K562 (cell line): ENCODE measurements at regions not wholly inside any gene's neighbourhood (a gene's known extent, or its start where the extent isn't known, plus 50 kb on each side); places are given as distances from the start of the nearest gene placed in this dataset.

Experiments
- ATAC-seq: fragments of 200-7000 bp; cut with Tn5 transposase; 3 replicates; pipeline ENCODE4 v1.9.1; 2020; ENCODE audit warnings: moderate library complexity
- BruUV-seq: library from RNA; stranded (reverse); fragments of 400-500 nt; replicated peaks from 2 replicates; lab custom pipeline; 2021; lab: Mats Ljungman, UMichigan
- CTCF ChIA-PET: fragments of 300-600 bp; formaldehyde crosslinking; extraction: SDS; loops from one replicate; lab custom pipeline; 2021; ENCODE audit warnings: low intra/inter-chr PET ratio; lab: Yijun Ruan, JAX
- POLR2A ChIA-PET: fragments of 300-600, 350-650 bp; sonication (Branson Sonifier 250); formaldehyde crosslinking; extraction: SDS; loops from one replicate; lab custom pipeline; 2021; ENCODE audit warnings: antibody characterized with exemption, inconsistent platforms; lab: Yijun Ruan, JAX
- DNase-seq, 4 experiments: peaks; one replicate each; pipeline versions ENCODE4 v3.0.0 to v3.0.0-alpha.2; 2011 to 2018; ENCODE audit warnings: low spot score in 3 of 4, mixed read lengths in 3 of 4; ENCODE audit errors: extremely low read depth in 1 of 4
- FAIRE-seq: peaks from 2 replicates; lab custom pipeline; 2011; peaks lifted over from hg19 to GRCh38; lab: Jason Lieb, UNC
- H2AFZ ChIP-seq: 2 replicates; pipeline ENCODE4 v1.6.0; 2011; ENCODE audit warnings: low read depth, low read length, control low read depth, inconsistent platforms
- H3K27ac ChIP-seq: fragments of 200-600 bp; 3 replicates; pipeline ENCODE4 v1.8.0; 2011; ENCODE audit warnings: low read depth, mild to moderate bottlenecking, control low read depth, inconsistent platforms, low read length, moderate library complexity, mixed read lengths; ENCODE audit errors: extremely low read depth
- H3K27me3 ChIP-seq, 2 experiments: fragments of 300-600 bp in 1 of 2; 2 replicates in 1 of 2; 3 replicates in 1 of 2; pipeline versions ENCODE4 v1.6.0 to v1.8.0; 2011; ENCODE audit warnings: inconsistent platforms in 2 of 2, low read length in 2 of 2, mild to moderate bottlenecking in 1 of 2, mixed read lengths in 1 of 2, moderate library complexity in 1 of 2; ENCODE audit not compliant: control insufficient read depth in 2 of 2, insufficient read depth in 2 of 2
- H3K36me3 ChIP-seq: fragments of 300-600 bp; 3 replicates; pipeline ENCODE4 v1.8.0; 2011; ENCODE audit warnings: mild to moderate bottlenecking, low read length, inconsistent platforms; ENCODE audit not compliant: control insufficient read depth, insufficient read depth
- H3K4me1 ChIP-seq, 2 experiments: fragments of 200-600 bp in 1 of 2; replicated peaks in 1 of 2; 2 replicates in 1 of 2; 3 replicates in 1 of 2; pipeline versions ENCODE4 v1.5.1 to v1.8.0; 2011; ENCODE audit warnings: inconsistent platforms in 2 of 2, low read length in 2 of 2, mild to moderate bottlenecking in 1 of 2, mixed read lengths in 1 of 2, moderate library complexity in 1 of 2; ENCODE audit not compliant: control insufficient read depth in 2 of 2, insufficient read depth in 2 of 2
- H3K4me2 ChIP-seq: 2 replicates; pipeline ENCODE4 v1.6.1; 2011; ENCODE audit warnings: low read length, control low read depth, inconsistent platforms, mixed read lengths; ENCODE audit not compliant: insufficient read depth
- H3K4me3 ChIP-seq: fragments of 200-600 bp; sonication (generic), shearing (Covaris generic); 2 replicates; pipeline ENCODE4 v1.5.1; 2016; ENCODE audit warnings: control low read depth, inconsistent platforms
- H3K79me2 ChIP-seq: fragments of 200-600 bp; 3 replicates; pipeline ENCODE4 v1.8.0; 2011; ENCODE audit warnings: low read length, inconsistent platforms; ENCODE audit not compliant: control insufficient read depth, insufficient read depth
- H3K9ac ChIP-seq, 2 experiments: 2 replicates each; pipeline versions ENCODE4 v1.6.0 to v1.6.1; 2011; ENCODE audit warnings: low read depth in 2 of 2, low read length in 2 of 2, control low read depth in 1 of 2, inconsistent platforms in 1 of 2, mild to moderate bottlenecking in 1 of 2, mixed read lengths in 1 of 2; ENCODE audit not compliant: insufficient read depth in 1 of 2
- H3K9me1 ChIP-seq: one replicate; pipeline ENCODE4 v1.6.0; 2011; ENCODE audit warnings: inconsistent platforms, mild to moderate bottlenecking, low read length, moderate library complexity; ENCODE audit not compliant: control insufficient read depth, insufficient read depth
- H3K9me3 ChIP-seq: replicated peaks from 2 replicates; pipeline ENCODE4 v1.5.1; 2011; ENCODE audit warnings: low read depth, low read length, inconsistent platforms; ENCODE audit not compliant: control insufficient read depth, insufficient read depth
- H4K20me1 ChIP-seq: replicated peaks from 2 replicates; pipeline ENCODE4 v1.6.1; 2011; ENCODE audit warnings: low read length, inconsistent platforms, mixed read lengths; ENCODE audit not compliant: control insufficient read depth, insufficient read depth
- CBFA2T3 ChIP-seq: fragments of 450-650 bp; IDR thresholded peaks from 2 replicates; pipeline ENCODE4 v1.6.1; 2017
- DMBX1 ChIP-seq: fragments of 250-450 bp; sonication (Bioruptor Pico); IDR thresholded peaks from 2 replicates; pipeline ENCODE4 v1.8.0; 2022; ENCODE audit warnings: inconsistent platforms, mild to moderate bottlenecking, moderate library complexity, borderline replicate concordance
- E2F3 ChIP-seq: fragments of 250-450 bp; sonication (Bioruptor Pico); IDR thresholded peaks from 2 replicates; pipeline ENCODE4 v1.4.0; 2020; ENCODE audit warnings: mild to moderate bottlenecking
- ETS1 ChIP-seq: conservative IDR thresholded peaks from 2 replicates; pipeline ENCODE4 v1.6.1; 2011; ENCODE audit warnings: low read depth, mild to moderate bottlenecking, low read length; ENCODE audit not compliant: control insufficient read depth
- FOXA3 ChIP-seq, 2 experiments: fragments of 450-650 bp in 1 of 2; sonication (generic) in 1 of 2; formaldehyde crosslinking; IDR thresholded peaks in 1 of 2; conservative IDR thresholded peaks in 1 of 2; 2 replicates each; pipeline versions ENCODE4 v1.4.0 to v1.8.0; 2020 to 2022; ENCODE audit warnings: mild to moderate bottlenecking in 2 of 2, missing genetic modification reagents in 1 of 2
- FOXP1 ChIP-seq: sonication (generic); formaldehyde crosslinking; IDR thresholded peaks from 2 replicates; pipeline ENCODE4 v1.8.0; 2022; ENCODE audit warnings: mild to moderate bottlenecking, missing genetic modification reagents
- GABPA ChIP-seq: fragments of 200-800 bp; sonication (Bioruptor generic); conservative IDR thresholded peaks from 2 replicates; pipeline ENCODE4 v1.6.1; 2016; ENCODE audit warnings: low read depth, missing genetic modification characterization, missing compliant biosample characterization
- GATAD2B ChIP-seq: fragments of 450-650 bp; IDR thresholded peaks from 2 replicates; pipeline ENCODE4 v1.6.1; 2017; ENCODE audit warnings: mild to moderate bottlenecking, borderline replicate concordance
- GTF2F1 ChIP-seq: IDR thresholded peaks from 2 replicates; pipeline ENCODE4 v1.6.1; 2011; ENCODE audit warnings: low read depth, low read length, improper control_type of control experiment
- NEUROD1 ChIP-seq: fragments of 150-350 bp; IDR thresholded peaks from 2 replicates; pipeline ENCODE4 v1.6.1; 2014; ENCODE audit warnings: borderline replicate concordance, low read length, low read depth; ENCODE audit not compliant: partially characterized antibody
- RBM25 ChIP-seq: fragments of 200-400 bp; formaldehyde crosslinking; IDR thresholded peaks from 2 replicates; pipeline ENCODE4 v1.6.1; 2018; ENCODE audit warnings: low read length, low read depth, moderate library complexity; ENCODE audit not compliant: severe bottlenecking
- SAP30 ChIP-seq: fragments of 200-600 bp; sonication (generic); IDR thresholded peaks from 2 replicates; pipeline ENCODE4 v1.6.1; 2012; ENCODE audit warnings: borderline replicate concordance, low read depth, mild to moderate bottlenecking, moderate library complexity, low read length, control low read depth, inconsistent platforms; ENCODE audit not compliant: insufficient read depth, poor library complexity, severe bottlenecking
- SMAD1 ChIP-seq: fragments of 150-350 bp; IDR thresholded peaks from 2 replicates; pipeline ENCODE4 v1.6.1; 2014; ENCODE audit warnings: low read length, low read depth; ENCODE audit not compliant: partially characterized antibody
- SP2 ChIP-seq: IDR thresholded peaks from 2 replicates; pipeline ENCODE4 v1.6.1; 2011; ENCODE audit warnings: mild to moderate bottlenecking, low read depth, low read length, moderate library complexity; ENCODE audit not compliant: poor library complexity, severe bottlenecking; ENCODE audit errors: extremely low read depth
- TAF9B ChIP-seq: fragments of 450-650 bp; IDR thresholded peaks from 2 replicates; pipeline ENCODE4 v1.6.1; 2018; ENCODE audit warnings: mild to moderate bottlenecking; ENCODE audit not compliant: partially characterized antibody
- ZNF76 ChIP-seq: fragments of 250-450 bp; sonication (Bioruptor Pico); IDR thresholded peaks from 2 replicates; pipeline ENCODE4 v1.4.0; 2020; ENCODE audit warnings: mild to moderate bottlenecking, moderate library complexity, borderline replicate concordance
- WGBS: fragments of 100-300 bp; shearing (Covaris generic); methylation state at CpG from one replicate; pipeline ENCODE4 v1.1.6; 2016; ENCODE audit warnings: low coverage, mixed read lengths; ENCODE audit not compliant: insufficient coverage; ENCODE audit errors: missing lambda C conversion rate; 5-methylcytosine and 5-hydroxymethylcytosine counted together
- in situ Hi-C: fragments of 300-500 bp; cut with MboI; formaldehyde crosslinking; loops from 4 replicates; pipeline ENCODE4 v1.15.0; 2018; ENCODE audit warnings: inconsistent platforms, mixed read lengths
- intact Hi-C: fragments of 100-400 bp; cut with micrococcal nuclease; formaldehyde crosslinking; loops from 2 replicates; pipeline ENCODE4 v1.14.2; 2022

- Histone ChIP-seq H3K4me3 (no peak overlapping the region), H2AFZ (no peak overlapping the region), H3K27ac (no peak overlapping the region), H3K9me1 (no peaks in the 10 kb centered on the region), H3K4me2 (no peak overlapping the region), H3K79me2 (no peaks in the 10 kb centered on the region), H3K9ac (no peak overlapping the region), H3K27me3 (peaks cover 3 to 14% of the 10 kb centered on the region in 2 experiments; a peak in 2 of 5 replicates), H3K4me1 (no peaks in the 10 kb centered on the region), H4K20me1 (no peaks in the 10 kb centered on the region), H3K9me3 (no peaks in the 10 kb centered on the region), H3K36me3 (no peaks in the 10 kb centered on the region)
- ChIA-PET POLR2A (no interaction called here), CTCF (no interaction called here)
- in situ Hi-C loops (no loop called here), intact Hi-C loops (no loop called here)
- no peak for DNase-seq
- ATAC-seq: no peak
- TF ChIP-seq SAP30: no peak
- no peak for TF ChIP-seq NEUROD1
- TF ChIP-seq TAF9B: no peak
- TF ChIP-seq GABPA (tag): no peak
- TF ChIP-seq DMBX1 (CRISPR knock-in tag): no peak
- TF ChIP-seq SMAD1: no peak
- no peak for TF ChIP-seq FOXP1
- TF ChIP-seq CBFA2T3: no peak
- no peak for TF ChIP-seq SP2
- no peak for TF ChIP-seq GATAD2B
- TF ChIP-seq GTF2F1: no peak
- no peak for TF ChIP-seq E2F3 (CRISPR knock-in tag)
- no peak for TF ChIP-seq ETS1
- TF ChIP-seq FOXA3 (CRISPR knock-in tag; conservative IDR thresholded peaks at IDR 0.05 in 1 of 2, IDR thresholded peaks at IDR 0.05 in 1 of 2): no peak
- TF ChIP-seq RBM25: no peak
- TF ChIP-seq ZNF76 (CRISPR knock-in tag): no peak
- under 1% methylated on average over 15 of the region's 16 CpGs for WGBS
- BruUV-seq: no TSS peak
- no peak for FAIRE-seq
Measured at GRCh38 chr9:110125207-110125751, 82.7 kb downstream of the C9orf152 start.
